Endodermal cell (in vitro differentiated cells): ENCODE measurements at regions not wholly inside any gene's neighbourhood (a gene's known extent, or its start where the extent isn't known, plus 50 kb on each side); places are given as distances from the start of the nearest gene placed in this dataset.
"Not testable (repeated sequence)": the region's sequence is repeated elsewhere in the genome, so short reads cannot be mapped to it uniquely, and the experiment has no call there.

Experiments
- DNase-seq: peaks from one replicate; pipeline ENCODE4 v3.0.0-alpha.2; 2017
- H3K27ac ChIP-seq: 2 replicates; pipeline ENCODE4 v1.5.1; 2013; ENCODE audit warnings: mild to moderate bottlenecking, low read depth, low read length, moderate library complexity
- H3K27me3 ChIP-seq: 2 replicates; pipeline ENCODE4 v1.6.1; 2013; ENCODE audit warnings: mild to moderate bottlenecking, low read length, moderate library complexity; ENCODE audit not compliant: insufficient read depth, control insufficient read depth, poor library complexity, severe bottlenecking
- H3K36me3 ChIP-seq: 2 replicates; pipeline ENCODE4 v1.7.0; 2013; ENCODE audit warnings: mild to moderate bottlenecking, low read length, moderate library complexity; ENCODE audit not compliant: control insufficient read depth, insufficient read depth
- H3K4me1 ChIP-seq: one replicate; pipeline ENCODE4 v1.7.0; 2013; ENCODE audit warnings: low read length; ENCODE audit not compliant: control insufficient read depth, insufficient read depth
- H3K4me3 ChIP-seq: 2 replicates; pipeline ENCODE4 v1.5.1; 2013; ENCODE audit warnings: mild to moderate bottlenecking, low read length, moderate library complexity
- H3K9ac ChIP-seq: 2 replicates; pipeline ENCODE4 v1.6.1; 2013; ENCODE audit warnings: mild to moderate bottlenecking, low read length, moderate library complexity; ENCODE audit not compliant: poor library complexity, severe bottlenecking; ENCODE audit errors: extremely low read depth
- H3K9me3 ChIP-seq: 2 replicates; pipeline ENCODE4 v1.6.1; 2013; ENCODE audit warnings: mild to moderate bottlenecking, low read length, moderate library complexity; ENCODE audit not compliant: control insufficient read depth
- H3K27ac Mint-ChIP-seq: 2 replicates; pipeline ENCODE4 v1.8.0; 2020; ENCODE audit warnings: mixed read lengths
- H3K27me3 Mint-ChIP-seq: 2 replicates; pipeline ENCODE4 v1.8.0; 2021; ENCODE audit warnings: mild to moderate bottlenecking, mixed read lengths; ENCODE audit not compliant: insufficient read depth
- H3K36me3 Mint-ChIP-seq: 2 replicates; pipeline ENCODE4 v1.8.0; 2020; ENCODE audit warnings: low read depth, mixed read lengths
- H3K4me1 Mint-ChIP-seq: 2 replicates; pipeline ENCODE4 v1.8.0; 2020; ENCODE audit warnings: mixed read lengths
- H3K4me3 Mint-ChIP-seq: 2 replicates; pipeline ENCODE4 v1.8.0; 2020; ENCODE audit warnings: mild to moderate bottlenecking, moderate library complexity, mixed read lengths
- H3K9me3 Mint-ChIP-seq: 2 replicates; pipeline ENCODE4 v1.8.0; 2020; ENCODE audit warnings: mild to moderate bottlenecking, mixed read lengths
- WGBS, 2 experiments: methylation state at CpG; one replicate each; pipeline versions ENCODE4 v1.1.5 to v1.1.7; 2013; ENCODE audit warnings: missing lambda C conversion rate in 2 of 2, mixed read lengths in 1 of 2; ENCODE audit not compliant: insufficient coverage in 1 of 2, insufficient read length in 1 of 2; 5-methylcytosine and 5-hydroxymethylcytosine counted together
- TF ChIP-seq, protein P1 (sequence below): fragments of 200-600 bp; sonication (generic); conservative IDR thresholded peaks from 2 replicates; pipeline ENCODE4 v1.5.0; 2021; ENCODE audit warnings: antibody characterized with exemption, mild to moderate bottlenecking

DNA sequence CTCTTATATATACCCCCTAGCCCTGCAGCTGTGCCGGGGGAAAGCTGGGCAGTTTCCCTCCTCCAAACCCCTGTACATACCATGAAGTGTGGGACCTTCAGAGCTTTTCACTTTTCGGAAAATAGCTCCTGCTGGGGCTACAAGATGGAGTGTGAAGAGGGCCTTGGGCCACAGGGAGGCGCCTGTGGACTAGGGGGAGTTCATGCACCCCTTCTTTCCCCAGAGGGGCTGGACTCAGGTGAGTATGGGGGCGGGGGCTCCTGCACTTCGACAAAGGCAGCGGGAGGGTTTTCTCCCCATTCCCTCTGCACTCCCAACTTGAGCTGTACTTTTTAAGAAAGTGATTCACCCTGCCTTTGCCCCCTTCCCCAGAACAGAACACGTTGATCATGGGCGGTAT, 122.5 kb downstream of the SEPTIN14 start:
- 77 to 83% methylated on average over 2 to 5 of the region's 8 CpGs for WGBS, 2 experiments
- H3K27ac ChIP-seq, DNase-seq, H3K9ac ChIP-seq, H3K4me3 Mint-ChIP-seq, H3K36me3 Mint-ChIP-seq, H3K9me3 ChIP-seq, H3K27ac Mint-ChIP-seq, H3K27me3 Mint-ChIP-seq, H3K36me3 ChIP-seq, H3K4me1 Mint-ChIP-seq, H3K4me1 ChIP-seq, H3K9me3 Mint-ChIP-seq, H3K27me3 ChIP-seq, H3K4me3 ChIP-seq: not testable (repeated sequence)
- TF ChIP-seq, protein P1, sequence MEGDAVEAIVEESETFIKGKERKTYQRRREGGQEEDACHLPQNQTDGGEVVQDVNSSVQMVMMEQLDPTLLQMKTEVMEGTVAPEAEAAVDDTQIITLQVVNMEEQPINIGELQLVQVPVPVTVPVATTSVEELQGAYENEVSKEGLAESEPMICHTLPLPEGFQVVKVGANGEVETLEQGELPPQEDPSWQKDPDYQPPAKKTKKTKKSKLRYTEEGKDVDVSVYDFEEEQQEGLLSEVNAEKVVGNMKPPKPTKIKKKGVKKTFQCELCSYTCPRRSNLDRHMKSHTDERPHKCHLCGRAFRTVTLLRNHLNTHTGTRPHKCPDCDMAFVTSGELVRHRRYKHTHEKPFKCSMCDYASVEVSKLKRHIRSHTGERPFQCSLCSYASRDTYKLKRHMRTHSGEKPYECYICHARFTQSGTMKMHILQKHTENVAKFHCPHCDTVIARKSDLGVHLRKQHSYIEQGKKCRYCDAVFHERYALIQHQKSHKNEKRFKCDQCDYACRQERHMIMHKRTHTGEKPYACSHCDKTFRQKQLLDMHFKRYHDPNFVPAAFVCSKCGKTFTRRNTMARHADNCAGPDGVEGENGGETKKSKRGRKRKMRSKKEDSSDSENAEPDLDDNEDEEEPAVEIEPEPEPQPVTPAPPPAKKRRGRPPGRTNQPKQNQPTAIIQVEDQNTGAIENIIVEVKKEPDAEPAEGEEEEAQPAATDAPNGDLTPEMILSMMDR, result peak; percentile 35

DNA sequence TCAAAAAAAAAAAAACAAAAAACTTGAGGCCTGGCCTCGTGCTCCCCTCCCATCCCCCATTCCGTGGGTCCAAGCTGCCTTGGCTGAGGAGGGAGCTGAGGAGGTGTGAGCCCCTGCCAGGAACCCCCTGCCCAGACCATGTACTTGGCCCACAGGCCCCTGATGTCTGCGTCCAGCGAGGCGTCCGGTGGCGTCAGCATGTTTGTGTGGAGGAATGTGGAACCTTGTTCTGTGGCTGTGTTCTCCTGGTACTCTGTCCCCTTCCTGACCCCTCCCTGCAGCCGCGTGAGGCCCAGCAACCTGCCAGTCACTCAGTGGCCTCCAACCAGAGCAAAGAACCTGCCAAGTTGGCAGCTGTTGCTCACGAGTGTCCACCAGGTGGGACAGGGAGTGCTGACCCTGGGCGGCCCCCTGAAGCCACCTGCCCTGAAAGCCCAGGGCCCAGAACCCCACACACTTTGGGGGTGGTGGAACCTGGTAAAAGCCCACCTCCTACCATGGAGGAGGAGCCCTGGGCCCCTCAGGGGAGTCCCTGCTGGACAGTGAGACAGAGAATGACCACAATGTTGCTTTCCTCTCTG, 125.8 kb downstream of the SEPTIN14 start:
- H3K9me3 Mint-ChIP-seq, result peaks cover 11% of the 10 kb centered on the region
- not testable (repeated sequence) for H3K27me3 ChIP-seq, H3K4me3 Mint-ChIP-seq, H3K36me3 Mint-ChIP-seq, H3K4me3 ChIP-seq, H3K27ac ChIP-seq, DNase-seq, H3K27me3 Mint-ChIP-seq, H3K36me3 ChIP-seq, H3K4me1 Mint-ChIP-seq, H3K4me1 ChIP-seq, H3K27ac Mint-ChIP-seq, H3K9ac ChIP-seq
- WGBS, 2 experiments, result 81 to 100% methylated on average over 1 to 7 of the region's 11 CpGs
- peaks cover 10% of the 10 kb centered on the region for H3K9me3 ChIP-seq

DNA sequence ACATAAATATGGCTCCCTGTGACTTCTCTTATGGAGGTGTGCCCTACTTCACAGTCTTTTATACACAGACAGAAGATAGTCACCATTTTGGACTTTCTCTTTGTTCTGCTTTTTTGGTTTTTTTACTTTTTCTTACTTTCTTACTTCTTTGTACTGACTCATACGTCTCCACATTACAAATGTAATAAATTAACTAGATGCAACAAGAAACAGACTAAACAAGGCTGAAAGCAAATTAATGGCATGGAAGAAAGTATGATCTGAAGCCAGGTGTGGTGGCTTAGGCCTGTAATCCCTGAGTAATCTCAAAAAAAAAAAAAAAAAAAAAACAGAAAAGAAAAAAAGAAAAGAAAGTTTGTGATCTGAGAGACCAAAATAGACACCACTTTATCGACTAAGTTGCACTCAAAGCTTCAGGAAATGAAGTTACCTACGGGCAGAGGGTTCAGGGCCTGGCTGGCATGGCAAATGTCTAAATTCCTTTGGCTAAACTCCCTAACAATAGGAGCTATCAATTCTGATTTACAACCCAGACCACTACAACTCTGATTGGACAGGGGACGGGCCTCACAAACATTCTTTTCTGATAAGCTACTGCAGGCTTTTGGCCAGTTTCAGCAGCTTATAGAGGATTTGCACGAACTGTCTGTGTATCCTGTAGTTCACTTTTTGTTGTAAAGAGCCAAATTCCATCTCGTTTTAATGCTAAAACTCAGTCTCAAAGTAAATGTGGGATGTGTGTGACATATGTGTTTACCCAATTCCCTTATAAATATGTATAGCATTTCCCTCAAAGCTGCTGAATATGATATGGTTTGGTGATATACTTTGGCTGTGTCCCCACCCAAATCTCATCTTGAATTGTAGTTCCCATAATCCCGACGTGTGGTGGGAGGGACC, 129.1 kb downstream of the SEPTIN14 start:
- Mint-ChIP-seq H3K27me3 (no peaks in the 10 kb centered on the region), H3K27ac (peak overlapping the region; percentile 44), H3K4me1 (peaks cover 4% of the 10 kb centered on the region), H3K4me3 (no peak overlapping the region), H3K9me3 (peaks cover 17% of the 10 kb centered on the region), H3K36me3 (no peaks in the 10 kb centered on the region)
- WGBS, 2 experiments, result 67 to 88% methylated on average over 4 to 8 of the region's 8 CpGs
- Histone ChIP-seq H3K36me3 (no peaks in the 10 kb centered on the region), H3K4me3 (no peak overlapping the region), H3K9me3 (peaks cover 10% of the 10 kb centered on the region), H3K9ac (no peak overlapping the region), H3K27ac (no peak overlapping the region), H3K4me1 (no peaks in the 10 kb centered on the region), H3K27me3 (no peaks in the 10 kb centered on the region)
- TF ChIP-seq, protein P1, result no peak
- DNase-seq, result no peak
